HG03575 (cell line): ENCODE measurements at regions not wholly inside any gene's neighbourhood (a gene's known extent, or its start where the extent isn't known, plus 50 kb on each side); places are given as distances from the start of the nearest gene placed in this dataset.
A peak's percentile ranks its signal among the peaks of the same experiment; 100 is the strongest.
"Not testable (repeated sequence)": the region's sequence is repeated elsewhere in the genome, so short reads cannot be mapped to it uniquely, and the experiment has no call there.

Experiments used
- ATAC-seq: cut with Tn5 transposase; IDR thresholded peaks from one replicate; pipeline ENCODE4 v1.9.1; 2021; ENCODE audit not compliant: unreplicated experiment, insufficient number of reproducible peaks, low FRiP score; ENCODE audit errors: extremely low read depth

DNA sequence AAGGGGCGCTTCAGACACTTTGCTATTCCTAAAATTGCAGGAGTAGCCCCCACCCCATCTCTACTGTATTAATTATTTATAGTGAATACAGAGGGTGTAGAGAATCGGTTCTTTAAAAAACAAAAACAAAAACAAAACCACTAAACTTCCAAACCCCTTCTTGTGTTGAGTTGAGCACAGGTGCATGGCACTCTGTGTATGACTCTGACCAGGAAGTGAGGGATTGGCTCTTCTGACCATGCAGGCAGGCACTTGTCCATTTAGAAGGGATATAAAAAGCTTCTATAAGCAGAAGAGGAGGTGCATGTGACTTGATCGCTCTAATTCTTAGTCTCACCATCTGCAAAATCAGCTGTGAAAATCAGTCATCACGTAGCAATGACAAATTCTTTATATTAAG is 108.0 kb upstream of the PRSS1 start:
- ATAC-seq = not testable (repeated sequence)

DNA sequence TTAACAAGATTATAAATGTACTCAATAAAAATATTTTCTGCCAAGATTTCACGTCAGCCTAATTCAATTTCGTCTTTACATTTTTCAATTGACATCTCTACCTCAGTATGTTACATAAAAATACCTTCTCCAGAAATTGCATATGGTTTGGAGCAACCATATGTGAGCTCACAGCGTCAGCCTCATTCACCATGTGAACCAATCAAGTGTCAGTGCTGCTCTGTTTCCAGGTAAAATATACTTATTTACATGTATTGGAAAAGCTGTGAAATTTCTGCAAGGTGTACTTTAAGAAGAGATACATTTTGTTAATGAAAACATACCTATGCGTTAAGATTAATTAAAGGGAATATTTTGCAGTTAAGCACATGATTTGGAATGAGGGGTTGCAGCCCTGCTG is 110.7 kb upstream of the PRSS1 start:
- ATAC-seq = no peak

DNA sequence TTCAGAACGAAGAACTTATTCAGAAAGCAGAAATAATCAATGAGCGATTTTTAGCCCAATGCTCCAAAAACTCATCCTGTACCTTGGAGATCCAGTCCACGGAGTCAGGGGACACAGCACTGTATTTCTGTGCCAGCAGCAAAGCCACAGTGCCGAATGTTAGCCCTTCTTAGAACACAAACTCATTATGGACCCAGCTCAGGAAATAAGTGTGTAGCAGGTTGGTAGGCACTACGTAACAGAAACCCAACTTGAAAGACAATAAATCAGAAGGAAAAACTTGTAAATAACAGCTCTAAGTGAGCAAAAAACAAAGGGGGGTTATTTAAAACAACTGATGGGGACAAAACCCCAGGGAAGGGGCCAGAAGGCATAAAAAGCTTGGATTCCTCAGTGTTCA is 112.0 kb upstream of the PRSS1 start:
- ATAC-seq = no peak

DNA sequence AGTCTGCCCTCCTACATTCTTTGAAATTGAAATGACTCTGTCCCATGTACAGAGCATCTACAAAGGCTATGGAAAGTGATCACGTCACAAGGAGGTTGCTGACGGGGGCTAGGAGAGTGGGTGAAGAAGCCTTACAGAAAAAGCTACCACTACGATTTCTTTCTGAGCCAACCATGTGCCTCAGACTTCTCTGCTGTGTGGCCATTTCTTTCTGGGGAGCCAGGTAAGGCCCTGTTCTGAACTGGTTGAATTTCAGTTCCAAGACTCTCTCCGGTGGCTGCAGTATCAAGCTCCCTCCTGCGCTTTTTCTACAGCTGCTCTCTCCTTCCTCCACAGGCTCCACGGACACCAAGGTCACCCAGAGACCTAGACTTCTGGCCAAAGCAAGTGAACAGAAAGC is 112.5 kb upstream of the PRSS1 start:
- ATAC-seq = no peak

DNA sequence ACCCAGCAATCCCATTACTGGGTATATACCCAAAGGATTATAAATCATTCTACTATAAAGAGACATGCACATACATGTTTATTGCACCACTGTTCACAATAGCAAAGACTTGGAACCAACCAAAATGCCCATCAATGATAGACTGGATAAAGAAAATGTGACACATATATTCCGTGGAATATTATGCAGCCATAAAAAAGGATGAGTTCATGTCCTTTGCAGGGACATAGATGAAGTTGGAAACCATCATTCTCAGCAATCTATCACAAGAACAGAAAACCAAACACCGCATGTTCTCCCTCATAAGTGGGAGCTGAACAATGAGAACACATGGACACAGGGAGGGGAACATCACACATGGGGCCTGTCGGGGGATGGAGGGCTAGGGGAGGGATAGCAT is 113.2 kb upstream of the PRSS1 start:
- ATAC-seq = not testable (repeated sequence)

DNA sequence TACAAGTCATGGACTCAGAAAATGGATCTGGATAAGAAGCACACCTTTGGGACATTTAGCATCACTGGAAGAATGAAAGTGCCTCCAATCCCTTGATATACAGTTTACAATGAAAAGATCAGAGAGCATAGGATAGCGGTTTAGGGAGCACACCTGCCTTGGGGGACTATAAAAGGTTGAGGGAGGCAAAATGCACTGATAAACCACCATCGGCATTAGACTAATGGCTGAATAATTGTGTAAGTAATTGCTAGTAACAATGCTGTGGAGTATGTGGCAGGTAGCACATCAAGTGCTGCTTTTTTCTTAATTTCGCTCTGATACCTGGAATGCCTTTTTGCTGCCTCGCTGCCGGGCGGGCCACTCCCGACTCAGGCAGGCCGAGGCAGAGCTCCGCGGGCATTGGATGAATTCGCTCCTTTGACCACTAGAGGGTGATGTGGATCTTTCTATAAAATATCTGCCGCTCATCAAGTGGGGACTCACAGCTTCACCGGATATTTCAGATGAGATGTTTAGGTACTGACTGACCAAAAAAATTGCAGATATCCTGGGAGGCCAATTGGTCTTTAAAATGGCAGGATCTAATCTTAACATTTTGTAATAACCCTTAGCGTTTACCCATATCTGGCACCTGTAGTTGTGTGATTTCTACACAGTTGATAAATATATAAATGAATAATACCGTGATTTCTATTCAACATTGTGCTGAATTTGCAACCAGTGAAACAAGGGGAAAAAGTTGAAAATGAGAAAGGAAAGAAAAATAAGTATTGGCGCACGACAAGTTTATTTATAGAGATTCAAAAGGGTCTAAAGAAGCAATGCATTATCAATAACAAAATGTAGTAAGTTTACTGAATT is 116.8 kb upstream of the PRSS1 start:
- peak; percentile 71 for ATAC-seq

DNA sequence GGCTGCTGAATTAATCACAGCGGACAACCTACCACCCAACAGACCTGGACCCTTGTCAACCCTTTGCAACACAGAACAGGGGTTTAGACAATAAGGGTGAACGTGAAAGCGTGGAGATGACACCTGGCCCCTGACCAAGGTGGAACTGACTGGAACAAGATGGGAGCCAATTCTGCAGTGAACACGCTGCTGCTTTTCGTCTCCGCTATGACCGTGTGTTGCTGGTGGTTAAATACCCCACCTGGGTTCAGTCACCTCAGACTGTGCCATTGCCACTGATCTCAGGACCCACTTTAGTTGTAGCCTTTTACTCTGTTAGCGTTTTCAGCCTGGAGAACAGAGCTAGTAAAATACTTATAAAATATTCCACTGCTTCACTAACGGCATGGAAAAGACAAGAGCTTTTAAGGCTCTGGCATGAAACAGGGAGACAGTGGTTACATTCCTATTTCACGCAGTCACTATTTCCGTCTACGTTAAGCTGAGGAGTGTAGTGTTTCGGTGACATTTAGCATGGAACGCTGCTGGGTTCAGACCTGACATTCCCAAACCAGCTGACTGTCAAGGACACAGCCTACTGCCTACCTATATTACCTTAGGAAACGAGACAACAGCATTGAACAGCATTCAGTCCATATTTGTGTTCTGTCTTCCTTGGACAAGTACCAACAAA is 119.5 kb upstream of the PRSS1 start:
- no peak for ATAC-seq

DNA sequence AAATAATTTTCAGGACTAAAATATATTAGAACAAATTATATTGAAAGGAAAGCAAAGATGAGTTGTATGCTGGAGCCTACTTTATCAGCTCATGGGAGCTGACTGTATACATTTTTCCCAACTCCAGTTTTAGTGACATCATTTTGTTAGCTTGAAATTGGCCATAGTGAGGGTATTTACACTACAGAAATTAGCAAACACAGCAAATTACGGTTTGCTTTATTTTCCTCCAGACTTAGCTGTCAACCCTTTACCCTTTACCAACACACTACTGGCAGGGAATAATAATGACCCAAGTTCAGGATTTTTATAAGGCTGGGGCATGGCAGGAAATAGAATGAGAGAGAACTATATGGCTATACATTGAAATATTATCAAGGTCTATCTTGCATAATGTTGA is 120.3 kb upstream of the PRSS1 start:
- ATAC-seq = no peak

DNA sequence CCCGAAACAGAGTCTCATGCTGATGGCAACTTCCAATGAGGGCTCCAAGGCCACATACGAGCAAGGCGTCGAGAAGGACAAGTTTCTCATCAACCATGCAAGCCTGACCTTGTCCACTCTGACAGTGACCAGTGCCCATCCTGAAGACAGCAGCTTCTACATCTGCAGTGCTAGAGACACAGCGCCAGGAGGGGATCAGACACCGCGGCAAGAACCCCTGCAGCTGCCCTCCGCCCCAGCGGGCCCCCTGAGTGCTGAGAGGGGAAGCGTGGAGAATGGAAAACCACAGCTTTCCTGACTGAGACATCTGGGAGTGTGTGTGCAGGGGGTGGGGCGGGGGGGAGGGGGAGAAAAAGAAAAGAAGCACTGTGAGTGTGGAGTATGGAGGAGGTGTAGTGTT is 122.0 kb upstream of the PRSS1 start:
- not testable (repeated sequence) for ATAC-seq

DNA sequence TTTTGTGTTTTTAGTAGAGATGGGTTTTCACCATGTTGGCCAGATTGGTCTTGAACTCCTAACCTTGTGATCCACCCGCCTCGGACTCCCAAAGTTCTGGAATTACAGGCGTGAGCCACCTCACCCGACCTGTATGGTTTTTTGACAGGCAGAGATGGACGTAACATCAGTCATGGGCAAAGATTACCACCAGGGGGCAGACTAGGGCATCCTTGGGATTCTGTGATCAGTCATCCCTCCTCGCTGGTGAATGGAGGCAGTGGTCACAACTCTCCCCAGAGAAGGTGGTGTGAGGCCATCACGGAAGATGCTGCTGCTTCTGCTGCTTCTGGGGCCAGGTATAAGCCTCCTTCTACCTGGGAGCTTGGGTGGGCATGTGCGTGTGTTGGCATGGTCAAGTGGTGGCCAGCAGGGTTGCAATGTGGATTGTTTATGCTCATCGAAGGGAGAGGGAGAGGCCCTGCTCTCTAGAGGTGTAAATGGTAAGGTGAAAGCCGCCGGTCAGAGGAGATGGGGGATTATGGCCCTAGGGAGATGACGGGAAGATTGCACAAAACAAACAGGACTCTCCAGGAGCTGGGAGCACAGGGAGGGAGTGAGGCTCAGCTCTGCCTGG is 122.7 kb upstream of the PRSS1 start:
- no peak for ATAC-seq

DNA sequence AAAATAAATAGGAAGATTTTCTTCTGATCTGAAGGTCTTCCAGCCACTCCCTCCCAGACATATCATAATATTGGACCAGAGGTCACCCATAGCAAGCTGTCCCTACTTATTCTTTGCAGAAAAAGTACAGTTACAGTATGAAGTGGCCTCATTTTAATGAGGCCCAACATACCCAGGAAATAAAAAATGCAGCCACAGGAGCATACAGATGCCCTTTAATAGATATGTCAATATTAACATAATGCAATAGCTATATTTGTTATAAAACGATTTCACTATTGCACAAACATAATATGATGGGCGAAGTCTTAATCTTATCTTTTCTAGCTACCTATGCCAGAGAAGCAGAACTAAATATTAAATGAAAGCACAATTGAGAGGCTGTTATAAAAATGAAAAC is 124.1 kb upstream of the PRSS1 start:
- ATAC-seq = not testable (repeated sequence)

DNA sequence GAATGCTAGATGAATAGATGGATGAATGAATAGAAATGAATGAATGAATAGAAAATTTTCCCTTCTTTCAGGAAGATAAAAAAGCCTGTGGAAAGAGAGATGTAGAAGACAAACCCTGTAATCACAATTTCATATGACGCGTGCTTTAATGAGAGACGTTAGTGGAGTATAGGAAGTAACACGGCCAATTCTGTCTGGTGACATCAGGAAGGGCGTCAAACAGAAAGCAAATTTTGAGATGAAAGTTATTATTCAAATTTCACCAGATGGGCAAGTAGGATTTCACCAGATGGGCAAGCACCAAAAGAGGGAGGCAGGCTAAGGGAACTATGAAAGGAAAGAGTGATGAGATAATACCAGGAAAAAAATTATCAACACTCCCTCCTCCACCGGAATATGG is 128.9 kb upstream of the PRSS1 start:
- ATAC-seq = no peak

DNA sequence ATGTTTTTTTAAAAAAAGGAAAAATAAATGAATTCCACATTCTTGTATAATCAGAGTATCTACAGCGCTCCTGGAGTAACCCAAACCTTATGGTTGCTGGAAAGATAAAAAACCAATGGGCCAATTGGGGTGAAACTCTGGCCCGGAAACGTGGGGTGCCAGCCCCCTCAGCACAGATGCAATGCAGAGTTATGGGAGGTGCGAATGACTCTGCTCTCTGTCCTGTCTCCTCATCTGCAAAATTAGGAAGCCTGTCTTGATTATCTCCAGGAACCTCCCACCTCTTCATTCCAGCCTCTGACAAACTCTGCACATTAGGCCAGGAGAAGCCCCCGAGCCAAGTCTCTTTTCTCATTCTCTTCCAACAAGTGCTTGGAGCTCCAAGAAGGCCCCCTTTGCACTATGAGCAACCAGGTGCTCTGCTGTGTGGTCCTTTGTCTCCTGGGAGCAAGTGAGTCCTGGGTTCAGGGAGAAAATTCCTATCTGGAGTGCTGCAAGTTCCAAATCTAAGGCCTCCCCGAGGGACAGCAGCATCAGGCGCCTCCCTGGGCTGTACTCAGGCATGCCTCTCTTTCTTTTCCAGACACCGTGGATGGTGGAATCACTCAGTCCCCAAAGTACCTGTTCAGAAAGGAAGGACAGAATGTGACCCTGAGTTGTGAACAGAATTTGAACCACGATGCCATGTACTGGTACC is 130.5 kb upstream of the PRSS1 start:
- ATAC-seq = no peak

DNA sequence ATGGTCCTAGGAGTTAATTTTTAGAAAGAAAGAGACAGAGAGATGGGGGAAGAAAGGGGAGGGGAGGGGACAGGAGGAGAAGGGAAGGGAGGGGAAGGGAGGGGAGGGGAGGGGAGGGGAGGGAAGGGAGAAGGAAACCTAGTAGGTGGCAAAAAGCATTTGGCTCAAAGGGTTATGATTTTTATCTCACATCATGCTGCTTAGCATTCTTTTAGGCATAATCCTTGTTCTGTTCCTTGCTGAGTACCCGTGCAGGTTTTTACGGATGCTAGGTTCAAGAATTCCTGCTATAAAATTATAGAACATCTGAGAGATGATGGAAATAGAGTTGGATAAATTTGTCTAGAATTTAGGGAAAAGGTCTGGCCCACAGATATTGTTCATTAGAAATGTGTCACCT is 132.4 kb upstream of the PRSS1 start:
- no peak for ATAC-seq

DNA sequence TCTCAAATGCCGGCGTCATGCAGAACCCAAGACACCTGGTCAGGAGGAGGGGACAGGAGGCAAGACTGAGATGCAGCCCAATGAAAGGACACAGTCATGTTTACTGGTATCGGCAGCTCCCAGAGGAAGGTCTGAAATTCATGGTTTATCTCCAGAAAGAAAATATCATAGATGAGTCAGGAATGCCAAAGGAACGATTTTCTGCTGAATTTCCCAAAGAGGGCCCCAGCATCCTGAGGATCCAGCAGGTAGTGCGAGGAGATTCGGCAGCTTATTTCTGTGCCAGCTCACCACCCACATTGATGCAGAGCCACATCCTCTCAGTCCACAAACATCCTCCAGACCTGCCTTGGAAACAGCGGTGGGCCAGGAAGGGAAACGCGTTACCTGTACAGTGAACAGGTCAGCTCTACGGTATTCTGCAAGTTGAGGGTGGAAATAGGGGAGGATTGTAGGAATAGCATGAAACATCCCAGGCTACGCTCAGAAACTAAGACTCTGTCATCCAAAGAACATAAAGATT is 133.1 kb upstream of the PRSS1 start:
- ATAC-seq = no peak

DNA sequence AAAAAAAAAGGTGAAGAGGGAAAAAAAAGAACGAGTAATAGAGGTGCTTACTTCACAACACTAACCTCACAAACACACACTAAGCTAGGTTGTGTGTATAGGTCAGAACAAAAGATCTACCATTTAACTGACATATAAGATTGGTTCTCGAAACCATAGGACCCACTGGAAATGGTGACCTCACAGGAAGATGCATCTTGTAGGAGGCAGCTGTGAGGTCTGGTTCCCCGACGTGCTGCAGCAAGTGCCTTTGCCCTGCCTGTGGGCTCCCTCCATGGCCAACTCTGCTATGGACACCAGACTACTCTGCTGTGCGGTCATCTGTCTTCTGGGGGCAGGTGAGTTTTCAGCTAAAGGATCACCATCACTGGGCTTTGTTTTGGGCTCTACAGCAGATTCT is 133.8 kb upstream of the PRSS1 start:
- ATAC-seq = no peak

DNA sequence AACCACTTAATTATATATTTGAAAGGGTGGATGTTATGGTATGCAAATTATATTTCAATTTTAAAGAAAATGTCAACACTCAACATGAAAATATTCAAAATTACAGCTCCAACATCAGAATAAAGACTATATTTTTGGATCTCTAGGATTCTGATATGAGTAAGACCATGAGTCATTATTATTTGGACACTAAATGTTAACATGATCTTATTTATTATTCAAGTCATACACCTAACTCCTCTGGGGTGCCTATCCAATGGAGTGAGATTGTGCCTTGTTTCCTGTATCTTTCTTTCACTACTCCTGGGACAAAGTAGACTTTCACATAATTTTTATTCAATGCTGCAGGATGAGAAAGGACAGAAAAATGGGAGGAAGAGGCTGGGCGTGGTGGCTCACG is 135.2 kb upstream of the PRSS1 start:
- ATAC-seq = no peak

DNA sequence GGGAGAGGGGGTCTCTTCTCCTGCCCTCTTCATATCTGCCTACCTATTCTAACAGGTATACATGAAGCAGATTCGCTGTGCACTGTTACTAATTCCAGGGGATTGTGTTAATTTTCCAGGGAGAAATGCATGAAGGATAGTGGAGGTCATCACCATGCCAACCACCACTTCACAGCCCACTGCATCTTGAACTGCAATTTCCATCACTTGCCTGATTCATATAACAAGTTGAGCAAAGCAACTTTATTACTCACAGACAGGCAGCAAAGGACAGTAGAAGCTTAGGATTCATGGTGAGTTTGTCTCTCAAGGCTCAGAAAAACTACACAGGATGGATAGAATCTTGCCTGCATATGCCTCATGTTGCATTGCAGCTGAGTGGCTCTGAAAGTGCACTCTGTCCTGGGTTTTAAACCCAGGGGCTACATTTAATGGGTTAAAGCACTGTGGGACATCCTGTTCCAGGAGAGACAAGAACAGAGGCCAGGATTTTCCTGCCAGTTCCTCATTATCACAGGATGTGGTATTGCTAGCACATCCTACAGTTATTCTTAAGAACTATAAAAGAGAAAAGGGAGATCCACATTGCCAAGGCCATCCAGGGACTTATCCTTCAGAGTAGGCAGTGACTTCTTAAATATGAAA is 136.9 kb upstream of the PRSS1 start:
- no peak for ATAC-seq
